GM18907 (cell line): ENCODE measurements at regions not wholly inside any gene's neighbourhood (a gene's known extent, or its start where the extent isn't known, plus 50 kb on each side); places are given as distances from the start of the nearest gene placed in this dataset.
"Not testable (repeated sequence)": the region's sequence is repeated elsewhere in the genome, so short reads cannot be mapped to it uniquely, and the experiment has no call there.

Experiments used
- ATAC-seq: cut with Tn5 transposase; IDR thresholded peaks from one replicate; pipeline ENCODE4 v1.9.1; 2021; ENCODE audit warnings: mild to moderate bottlenecking, moderate library complexity; ENCODE audit not compliant: unreplicated experiment

- ATAC-seq = no peak
These were observed 789.1 kb upstream of the HS3ST5 start for GRCh38 chr6:115131709-115132490.

- ATAC-seq = not testable (repeated sequence)
These were observed 778.7 kb upstream of the HS3ST5 start for GRCh38 chr6:115121513-115121912.

- no peak for ATAC-seq
These were observed 777.6 kb upstream of the HS3ST5 start for GRCh38 chr6:115120391-115120790.

- no peak for ATAC-seq
These were observed 748.6 kb upstream of the HS3ST5 start for GRCh38 chr6:115091461-115091860.

- no peak for ATAC-seq
These were observed 735.7 kb upstream of the HS3ST5 start for GRCh38 chr6:115078555-115078954.

GRCh38 chr6:115071962-115072361, 729.1 kb upstream of the HS3ST5 start:
- ATAC-seq = no peak

- ATAC-seq = no peak
These were observed 725.0 kb upstream of the HS3ST5 start for GRCh38 chr6:115067690-115068447.

- no peak for ATAC-seq
These were observed 721.9 kb upstream of the HS3ST5 start for GRCh38 chr6:115064680-115065079.

- ATAC-seq = no peak
These were observed 717.8 kb upstream of the HS3ST5 start for GRCh38 chr6:115060581-115060980.

- peak; percentile 73 for ATAC-seq
These were observed 715.8 kb upstream of the HS3ST5 start for GRCh38 chr6:115058414-115059211.

GRCh38 chr6:115055579-115055978, 712.8 kb upstream of the HS3ST5 start:
- ATAC-seq = no peak

- ATAC-seq = not testable (repeated sequence)
These were observed 711.4 kb upstream of the HS3ST5 start for GRCh38 chr6:115054242-115054641.

GRCh38 chr6:115053169-115053860, 710.5 kb upstream of the HS3ST5 start:
- ATAC-seq = peak; percentile 37

- no peak for ATAC-seq
These were observed 673.8 kb upstream of the HS3ST5 start for GRCh38 chr6:115016593-115016992.

GRCh38 chr6:115004982-115005381, 662.2 kb upstream of the HS3ST5 start:
- ATAC-seq = no peak

GRCh38 chr6:115004204-115004603, 661.4 kb upstream of the HS3ST5 start:
- no peak for ATAC-seq

GRCh38 chr6:115001731-115002350, 659.0 kb upstream of the HS3ST5 start:
- ATAC-seq = peak; percentile 32

- ATAC-seq = no peak
These were observed 657.9 kb upstream of the HS3ST5 start for GRCh38 chr6:115000736-115001135.

GRCh38 chr6:114998492-114998891, 655.7 kb upstream of the HS3ST5 start:
- ATAC-seq = no peak

GRCh38 chr6:114997813-114998292, 655.0 kb upstream of the HS3ST5 start:
- peak; percentile 71 for ATAC-seq
